ENCODE measurements at regions not wholly inside any gene's neighbourhood (a gene's known extent, or its start where the extent isn't known, plus 50 kb on each side); places are given as distances from the start of the nearest gene placed in this dataset.

DNA sequence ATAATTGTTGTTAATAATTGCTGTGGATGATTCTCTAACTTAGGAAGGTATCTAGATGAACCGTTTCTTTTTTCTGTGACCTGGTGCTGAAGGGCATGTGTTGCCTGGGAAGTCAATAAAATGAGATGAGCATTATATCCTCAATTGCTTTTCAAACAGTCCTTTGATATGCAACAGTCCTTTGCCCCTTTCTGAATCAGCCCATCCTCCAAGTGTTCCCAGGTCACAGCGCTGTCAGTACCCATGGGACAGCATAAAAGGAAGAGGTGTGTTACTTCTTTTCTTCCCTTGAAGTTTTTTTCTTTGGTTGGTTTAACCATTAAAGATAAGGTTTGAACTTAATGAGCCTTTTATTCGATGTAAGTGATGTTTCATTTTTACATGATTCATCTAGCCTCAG, 651.8 kb downstream of the SEMA5A start:
- Histone ChIP-seq H3K4me2 (no peak overlapping the region), H3K4me3 (IDR thresholded peaks at IDR 0.05; ENCODE audit: insufficient read depth, low read depth, low read length) (no peak overlapping the region), H3K27me3 (ENCODE audit: insufficient read depth, low read depth) (no peaks in the 10 kb centered on the region), H4K20me1 (ENCODE audit: insufficient read depth) (no peaks in the 10 kb centered on the region), H3K9ac (no peak overlapping the region), H3K36me3 (ENCODE audit: insufficient read depth) (no peaks in the 10 kb centered on the region), H3K27ac (no peak overlapping the region), H3K79me2 (ENCODE audit: insufficient read depth, low read depth) (no peaks in the 10 kb centered on the region), H2AFZ (ENCODE audit: low read depth) (no peak overlapping the region), H3K4me1 (ENCODE audit: low read depth, poor library complexity, severe bottlenecking) (no peaks in the 10 kb centered on the region)
- TF ChIP-seq, protein P1, sequence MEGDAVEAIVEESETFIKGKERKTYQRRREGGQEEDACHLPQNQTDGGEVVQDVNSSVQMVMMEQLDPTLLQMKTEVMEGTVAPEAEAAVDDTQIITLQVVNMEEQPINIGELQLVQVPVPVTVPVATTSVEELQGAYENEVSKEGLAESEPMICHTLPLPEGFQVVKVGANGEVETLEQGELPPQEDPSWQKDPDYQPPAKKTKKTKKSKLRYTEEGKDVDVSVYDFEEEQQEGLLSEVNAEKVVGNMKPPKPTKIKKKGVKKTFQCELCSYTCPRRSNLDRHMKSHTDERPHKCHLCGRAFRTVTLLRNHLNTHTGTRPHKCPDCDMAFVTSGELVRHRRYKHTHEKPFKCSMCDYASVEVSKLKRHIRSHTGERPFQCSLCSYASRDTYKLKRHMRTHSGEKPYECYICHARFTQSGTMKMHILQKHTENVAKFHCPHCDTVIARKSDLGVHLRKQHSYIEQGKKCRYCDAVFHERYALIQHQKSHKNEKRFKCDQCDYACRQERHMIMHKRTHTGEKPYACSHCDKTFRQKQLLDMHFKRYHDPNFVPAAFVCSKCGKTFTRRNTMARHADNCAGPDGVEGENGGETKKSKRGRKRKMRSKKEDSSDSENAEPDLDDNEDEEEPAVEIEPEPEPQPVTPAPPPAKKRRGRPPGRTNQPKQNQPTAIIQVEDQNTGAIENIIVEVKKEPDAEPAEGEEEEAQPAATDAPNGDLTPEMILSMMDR (conservative IDR thresholded peaks at IDR 0.05; ENCODE audit: low read depth, low read length): no peak

DNA sequence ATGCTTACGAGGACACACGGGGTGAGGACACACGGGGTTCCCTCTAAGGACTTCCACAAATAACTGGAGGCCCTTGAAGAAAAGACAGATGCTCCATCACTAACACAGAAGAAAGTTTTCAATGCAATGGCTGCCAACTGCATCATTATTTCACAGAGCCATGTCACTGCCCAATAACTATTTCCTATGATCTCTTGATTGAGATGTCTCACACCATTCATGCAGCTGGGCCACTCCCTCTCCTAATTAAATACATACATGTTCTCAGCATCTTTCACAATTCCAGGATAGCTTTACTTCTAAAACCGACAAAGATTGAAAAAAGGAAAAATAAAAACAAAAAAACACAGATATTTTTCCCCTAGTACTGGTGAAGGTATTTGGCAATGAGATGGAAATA, 650.8 kb downstream of the SEMA5A start:
- Histone ChIP-seq H3K27me3 (ENCODE audit: insufficient read depth, low read depth) (no peaks in the 10 kb centered on the region), H3K79me2 (ENCODE audit: insufficient read depth, low read depth) (no peaks in the 10 kb centered on the region), H2AFZ (ENCODE audit: low read depth) (no peak overlapping the region), H4K20me1 (ENCODE audit: insufficient read depth) (no peaks in the 10 kb centered on the region), H3K4me3 (IDR thresholded peaks at IDR 0.05; ENCODE audit: insufficient read depth, low read depth, low read length) (no peak overlapping the region), H3K36me3 (ENCODE audit: insufficient read depth) (no peaks in the 10 kb centered on the region), H3K9ac (no peak overlapping the region), H3K4me1 (ENCODE audit: low read depth, poor library complexity, severe bottlenecking) (no peaks in the 10 kb centered on the region), H3K27ac (no peak overlapping the region), H3K4me2 (no peak overlapping the region)
- TF ChIP-seq, protein P1 (conservative IDR thresholded peaks at IDR 0.05; ENCODE audit: low read depth, low read length): no peak

DNA sequence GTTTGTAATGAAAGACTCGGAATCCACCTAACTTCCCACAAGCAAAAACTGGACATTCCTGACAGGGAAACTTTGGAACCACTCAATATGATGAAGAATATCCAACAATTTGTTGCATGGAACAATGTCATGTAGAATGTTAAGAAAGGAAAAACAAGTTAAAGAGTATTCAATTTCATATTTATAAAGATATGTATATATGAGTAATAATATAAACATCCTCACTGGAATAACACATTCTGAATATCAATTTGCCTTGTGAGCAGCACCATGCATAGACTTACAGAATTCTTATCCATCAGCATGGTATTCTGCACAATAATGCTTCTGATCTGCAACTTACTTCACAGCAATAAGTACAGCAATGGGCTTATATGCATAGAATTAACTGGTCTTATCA, 650.3 kb downstream of the SEMA5A start:
- H3K4me2 ChIP-seq: no peak overlapping the region
- H3K4me3 ChIP-seq (IDR thresholded peaks at IDR 0.05; ENCODE audit: insufficient read depth, low read depth, low read length): no peak overlapping the region
- TF ChIP-seq, protein P1 (conservative IDR thresholded peaks at IDR 0.05; ENCODE audit: low read depth, low read length): no peak
- H3K27ac ChIP-seq: no peak overlapping the region
- no peaks in the 10 kb centered on the region for H3K4me1 ChIP-seq (ENCODE audit: low read depth, poor library complexity, severe bottlenecking)
- no peaks in the 10 kb centered on the region for H4K20me1 ChIP-seq (ENCODE audit: insufficient read depth)
- H2AFZ ChIP-seq (ENCODE audit: low read depth): no peak overlapping the region
- H3K36me3 ChIP-seq (ENCODE audit: insufficient read depth): no peaks in the 10 kb centered on the region
- H3K79me2 ChIP-seq (ENCODE audit: insufficient read depth, low read depth): no peaks in the 10 kb centered on the region
- H3K9ac ChIP-seq: no peak overlapping the region
- no peaks in the 10 kb centered on the region for H3K27me3 ChIP-seq (ENCODE audit: insufficient read depth, low read depth)

DNA sequence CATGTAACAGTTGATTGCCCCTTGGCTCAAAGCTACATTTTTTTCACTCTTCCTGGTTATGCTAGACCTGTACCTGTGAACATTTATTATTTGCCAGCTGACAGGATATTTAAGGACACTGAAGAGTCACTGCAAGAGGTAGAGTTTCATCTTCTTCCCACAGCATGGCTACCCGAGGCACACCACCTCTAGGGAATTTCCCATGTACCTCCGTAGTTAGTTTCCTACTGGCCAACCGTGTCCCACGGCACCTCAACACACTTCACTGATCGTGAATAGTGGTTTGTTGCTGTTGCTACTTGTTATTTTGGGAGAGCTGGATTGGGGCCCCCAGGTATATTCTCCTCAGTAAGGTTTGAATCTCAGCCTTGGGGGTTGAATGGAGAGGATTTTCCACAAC, 648.6 kb downstream of the SEMA5A start:
- H3K4me3 ChIP-seq (IDR thresholded peaks at IDR 0.05; ENCODE audit: insufficient read depth, low read depth, low read length): no peak overlapping the region
- no peak overlapping the region for H3K4me2 ChIP-seq
- TF ChIP-seq, protein P1 (conservative IDR thresholded peaks at IDR 0.05; ENCODE audit: low read depth, low read length): no peak
- H4K20me1 ChIP-seq (ENCODE audit: insufficient read depth): no peaks in the 10 kb centered on the region
- H3K9ac ChIP-seq: no peak overlapping the region
- H3K4me1 ChIP-seq (ENCODE audit: low read depth, poor library complexity, severe bottlenecking): no peaks in the 10 kb centered on the region
- H3K79me2 ChIP-seq (ENCODE audit: insufficient read depth, low read depth): no peaks in the 10 kb centered on the region
- H2AFZ ChIP-seq (ENCODE audit: low read depth): no peak overlapping the region
- no peak overlapping the region for H3K27ac ChIP-seq
- H3K36me3 ChIP-seq (ENCODE audit: insufficient read depth): no peaks in the 10 kb centered on the region
- no peaks in the 10 kb centered on the region for H3K27me3 ChIP-seq (ENCODE audit: insufficient read depth, low read depth)

DNA sequence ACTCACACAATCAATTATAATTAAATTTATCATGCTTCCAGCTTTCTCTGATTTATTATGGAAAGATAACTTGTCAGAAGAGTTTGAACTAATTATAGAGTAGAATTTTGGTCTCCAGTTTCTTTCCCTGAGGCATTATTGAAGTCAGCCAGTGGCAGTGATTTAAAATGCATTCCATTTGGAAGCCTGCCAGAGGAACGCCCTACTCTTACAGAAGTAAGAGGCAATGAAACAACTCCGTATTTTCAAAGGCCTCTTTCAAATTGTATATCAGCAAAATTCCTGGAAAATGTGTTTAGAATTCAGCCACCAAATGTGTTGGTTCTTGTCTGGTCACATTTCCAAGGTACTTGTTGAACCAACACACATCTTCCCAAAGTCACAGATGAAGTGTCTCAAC, 640.9 kb downstream of the SEMA5A start:
- H3K79me2 ChIP-seq (ENCODE audit: insufficient read depth, low read depth): no peaks in the 10 kb centered on the region
- H4K20me1 ChIP-seq (ENCODE audit: insufficient read depth): no peaks in the 10 kb centered on the region
- no peaks in the 10 kb centered on the region for H3K4me1 ChIP-seq (ENCODE audit: low read depth, poor library complexity, severe bottlenecking)
- H3K4me2 ChIP-seq: no peak overlapping the region
- H3K27ac ChIP-seq: no peak overlapping the region
- no peaks in the 10 kb centered on the region for H3K27me3 ChIP-seq (ENCODE audit: insufficient read depth, low read depth)
- no peak overlapping the region for H3K4me3 ChIP-seq (IDR thresholded peaks at IDR 0.05; ENCODE audit: insufficient read depth, low read depth, low read length)
- no peak overlapping the region for H2AFZ ChIP-seq (ENCODE audit: low read depth)
- TF ChIP-seq, protein P1 (conservative IDR thresholded peaks at IDR 0.05; ENCODE audit: low read depth, low read length): no peak
- no peaks in the 10 kb centered on the region for H3K36me3 ChIP-seq (ENCODE audit: insufficient read depth)
- H3K9ac ChIP-seq: no peak overlapping the region

Data from KMS-11 (cell line).